ENCODE measurements at regions not wholly inside any gene's neighbourhood (a gene's known extent, or its start where the extent isn't known, plus 50 kb on each side); places are given as distances from the start of the nearest gene placed in this dataset.

GRCh38 chr2:200101922-200102321 is 146.5 kb downstream of the MAIP1 start:
- Histone ChIP-seq H3K4me1 (ENCODE audit: control insufficient read depth, insufficient read depth, low read length) (no peaks in the 10 kb centered on the region), H3K27me3 (ENCODE audit: control insufficient read depth, insufficient read depth, low read length) (no peaks in the 10 kb centered on the region), H3K4me3 (ENCODE audit: low read depth in 2 of 2, low read length in 2 of 2) (no peak overlapping the region), H3K36me3 (ENCODE audit: control insufficient read depth, insufficient read depth, low read length) (no peaks in the 10 kb centered on the region), H3K27ac (ENCODE audit: low read length) (no peak overlapping the region), H3K9me3 (ENCODE audit: control insufficient read depth, insufficient read depth, low read depth, low read length) (no peaks in the 10 kb centered on the region)
- TF ChIP-seq CTCF (IDR thresholded peaks at IDR 0.05) (no peak), REST (IDR thresholded peaks at IDR 0.05; ENCODE audit: insufficient read depth in 1 of 2, low read depth in 2 of 2, low read length in 1 of 2) (no peak), TCF7L2 (IDR thresholded peaks at IDR 0.05; ENCODE audit: low read depth, low read length) (no peak), POLR2AphosphoS5 (IDR thresholded peaks at IDR 0.05; ENCODE audit: low read depth, low read length) (no peak), SIN3A (IDR thresholded peaks at IDR 0.05; ENCODE audit: borderline replicate concordance, insufficient read depth, low read depth, low read length) (no peak)
- in situ Hi-C loops (cut with HindIII; ENCODE audit: low pct_unique_long_range_greater_than_20kb, low sequenced_read_pairs) (no loop called here), intact Hi-C loops (cut with micrococcal nuclease; ENCODE audit: unreplicated experiment) (no loop called here)
- CTCF ChIA-PET, result no interaction called here
- no peak for ATAC-seq
- BruUV-seq (replicated peaks), result no TSS peak
- no peak for DNase-seq (ENCODE audit: low read depth, low spot score)
- POLR2A ChIA-PET, result no interaction called here

- Histone ChIP-seq H3K9me3 (ENCODE audit: control insufficient read depth, insufficient read depth, low read depth, low read length) (no peaks in the 10 kb centered on the region), H3K27ac (ENCODE audit: low read length) (no peak overlapping the region), H3K27me3 (ENCODE audit: control insufficient read depth, insufficient read depth, low read length) (no peaks in the 10 kb centered on the region), H3K36me3 (ENCODE audit: control insufficient read depth, insufficient read depth, low read length) (no peaks in the 10 kb centered on the region), H3K4me1 (ENCODE audit: control insufficient read depth, insufficient read depth, low read length) (no peaks in the 10 kb centered on the region), H3K4me3 (ENCODE audit: low read depth in 2 of 2, low read length in 2 of 2) (no peak overlapping the region)
- no peak for TF ChIP-seq POLR2AphosphoS5 (IDR thresholded peaks at IDR 0.05; ENCODE audit: low read depth, low read length)
- no peak for TF ChIP-seq TCF7L2 (IDR thresholded peaks at IDR 0.05; ENCODE audit: low read depth, low read length)
- TF ChIP-seq SIN3A (IDR thresholded peaks at IDR 0.05; ENCODE audit: borderline replicate concordance, insufficient read depth, low read depth, low read length), result no peak
- TF ChIP-seq CTCF (IDR thresholded peaks at IDR 0.05), result no peak
- TF ChIP-seq REST (IDR thresholded peaks at IDR 0.05; ENCODE audit: insufficient read depth in 1 of 2, low read depth in 2 of 2, low read length in 1 of 2), result no peak
- in situ Hi-C loops (cut with HindIII; ENCODE audit: low pct_unique_long_range_greater_than_20kb, low sequenced_read_pairs) (no loop called here), intact Hi-C loops (cut with micrococcal nuclease; ENCODE audit: unreplicated experiment) (no loop called here)
- no TSS peak for BruUV-seq (replicated peaks)
- ATAC-seq, result no peak
- no peak for DNase-seq (ENCODE audit: low read depth, low spot score)
- POLR2A ChIA-PET, result no interaction called here
- CTCF ChIA-PET, result no interaction called here
These were observed 147.6 kb downstream of the MAIP1 start for GRCh38 chr2:200102971-200103370.
